Testis (tissue), 2 donors: ENCODE measurements at regions not wholly inside any gene's neighbourhood (a gene's known extent, or its start where the extent isn't known, plus 50 kb on each side); places are given as distances from the start of the nearest gene placed in this dataset.
"Not testable (repeated sequence)": the region's sequence is repeated elsewhere in the genome, so short reads cannot be mapped to it uniquely, and the experiment has no call there.

Experiments
- POLR2A ChIP-seq: fragments of 450-650 bp; IDR thresholded peaks from one replicate; pipeline ENCODE4 v1.6.1; 2017; ENCODE audit warnings: antibody characterized with exemption, mild to moderate bottlenecking, moderate library complexity
- TF ChIP-seq, protein P1 (sequence below), 3 experiments: fragments of 450-650 bp in 2 of 3; fragments of 200-600 bp in 1 of 3; sonication (generic) in 1 of 3; IDR thresholded peaks; one replicate each; pipeline ENCODE4 v1.5.1; 2016 to 2019; ENCODE audit warnings: antibody characterized with exemption in 3 of 3, mild to moderate bottlenecking in 2 of 3, moderate library complexity in 1 of 3

- TF ChIP-seq, protein P1, sequence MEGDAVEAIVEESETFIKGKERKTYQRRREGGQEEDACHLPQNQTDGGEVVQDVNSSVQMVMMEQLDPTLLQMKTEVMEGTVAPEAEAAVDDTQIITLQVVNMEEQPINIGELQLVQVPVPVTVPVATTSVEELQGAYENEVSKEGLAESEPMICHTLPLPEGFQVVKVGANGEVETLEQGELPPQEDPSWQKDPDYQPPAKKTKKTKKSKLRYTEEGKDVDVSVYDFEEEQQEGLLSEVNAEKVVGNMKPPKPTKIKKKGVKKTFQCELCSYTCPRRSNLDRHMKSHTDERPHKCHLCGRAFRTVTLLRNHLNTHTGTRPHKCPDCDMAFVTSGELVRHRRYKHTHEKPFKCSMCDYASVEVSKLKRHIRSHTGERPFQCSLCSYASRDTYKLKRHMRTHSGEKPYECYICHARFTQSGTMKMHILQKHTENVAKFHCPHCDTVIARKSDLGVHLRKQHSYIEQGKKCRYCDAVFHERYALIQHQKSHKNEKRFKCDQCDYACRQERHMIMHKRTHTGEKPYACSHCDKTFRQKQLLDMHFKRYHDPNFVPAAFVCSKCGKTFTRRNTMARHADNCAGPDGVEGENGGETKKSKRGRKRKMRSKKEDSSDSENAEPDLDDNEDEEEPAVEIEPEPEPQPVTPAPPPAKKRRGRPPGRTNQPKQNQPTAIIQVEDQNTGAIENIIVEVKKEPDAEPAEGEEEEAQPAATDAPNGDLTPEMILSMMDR (IDR thresholded peaks at IDR 0.05) = not testable (repeated sequence)
- TF ChIP-seq POLR2A = not testable (repeated sequence)
Measured at GRCh38 chr13:31608780-31609179, 130.5 kb upstream of the RXFP2 start.
